Esophagus muscularis mucosa (tissue), 4 donors: ENCODE measurements at regions not wholly inside any gene's neighbourhood (a gene's known extent, or its start where the extent isn't known, plus 50 kb on each side); places are given as distances from the start of the nearest gene placed in this dataset.

ENCODE experiments used
- EP300 ChIP-seq: sonication (generic); formaldehyde crosslinking; IDR thresholded peaks from one replicate; pipeline ENCODE4 v1.6.1; 2017; ENCODE audit warnings: antibody characterized with exemption
- POLR2A ChIP-seq: fragments of 450-650 bp; IDR thresholded peaks from one replicate; pipeline ENCODE4 v1.6.1; 2017; ENCODE audit warnings: antibody characterized with exemption, moderate library complexity, mild to moderate bottlenecking, low read depth
- POLR2AphosphoS5 ChIP-seq, 2 donors: sonication (generic); formaldehyde crosslinking; IDR thresholded peaks; one replicate each; pipeline ENCODE4 v1.6.1; 2017; ENCODE audit warnings: antibody characterized with exemption in 2 of 2
- TF ChIP-seq, protein P1 (sequence below), 3 experiments: fragments of 200-600 bp in 2 of 3; fragments of 450-650 bp in 1 of 3; sonication (generic) in 2 of 3; IDR thresholded peaks; one replicate each; pipeline ENCODE4 v1.5.1; 2017 to 2019; ENCODE audit warnings: antibody characterized with exemption in 3 of 3, mild to moderate bottlenecking in 2 of 3, moderate library complexity in 1 of 3

DNA sequence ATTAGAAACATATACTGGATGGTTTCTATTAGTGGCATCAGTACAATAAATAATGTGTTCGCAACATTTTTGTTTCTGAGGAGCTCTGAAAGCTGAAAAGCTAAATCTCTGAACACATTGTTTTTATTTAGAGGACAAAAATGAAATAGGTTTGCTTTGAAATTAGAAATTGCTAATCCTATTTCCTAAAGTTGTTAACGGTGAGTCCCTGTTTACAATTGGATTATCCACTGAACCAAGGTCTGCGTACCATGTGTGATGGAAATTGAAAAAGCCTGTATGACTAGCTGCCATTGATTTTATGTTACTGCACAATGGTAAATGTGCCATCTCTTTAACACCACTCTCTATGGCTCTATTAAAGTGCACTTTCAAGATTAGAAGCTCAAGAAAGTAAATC lies 297.7 kb upstream of the NUDT12 start:
- TF ChIP-seq POLR2A: no peak
- TF ChIP-seq, protein P1, sequence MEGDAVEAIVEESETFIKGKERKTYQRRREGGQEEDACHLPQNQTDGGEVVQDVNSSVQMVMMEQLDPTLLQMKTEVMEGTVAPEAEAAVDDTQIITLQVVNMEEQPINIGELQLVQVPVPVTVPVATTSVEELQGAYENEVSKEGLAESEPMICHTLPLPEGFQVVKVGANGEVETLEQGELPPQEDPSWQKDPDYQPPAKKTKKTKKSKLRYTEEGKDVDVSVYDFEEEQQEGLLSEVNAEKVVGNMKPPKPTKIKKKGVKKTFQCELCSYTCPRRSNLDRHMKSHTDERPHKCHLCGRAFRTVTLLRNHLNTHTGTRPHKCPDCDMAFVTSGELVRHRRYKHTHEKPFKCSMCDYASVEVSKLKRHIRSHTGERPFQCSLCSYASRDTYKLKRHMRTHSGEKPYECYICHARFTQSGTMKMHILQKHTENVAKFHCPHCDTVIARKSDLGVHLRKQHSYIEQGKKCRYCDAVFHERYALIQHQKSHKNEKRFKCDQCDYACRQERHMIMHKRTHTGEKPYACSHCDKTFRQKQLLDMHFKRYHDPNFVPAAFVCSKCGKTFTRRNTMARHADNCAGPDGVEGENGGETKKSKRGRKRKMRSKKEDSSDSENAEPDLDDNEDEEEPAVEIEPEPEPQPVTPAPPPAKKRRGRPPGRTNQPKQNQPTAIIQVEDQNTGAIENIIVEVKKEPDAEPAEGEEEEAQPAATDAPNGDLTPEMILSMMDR (IDR thresholded peaks at IDR 0.05): no peak
- no peak for TF ChIP-seq POLR2AphosphoS5 (IDR thresholded peaks at IDR 0.05)
- TF ChIP-seq EP300: no peak
